Gastrocnemius medialis (tissue), 4 donors: ENCODE measurements at regions not wholly inside any gene's neighbourhood (a gene's known extent, or its start where the extent isn't known, plus 50 kb on each side); places are given as distances from the start of the nearest gene placed in this dataset.
A peak's percentile ranks its signal among the peaks of the same experiment; 100 is the strongest.
"Not testable (repeated sequence)": the region's sequence is repeated elsewhere in the genome, so short reads cannot be mapped to it uniquely, and the experiment has no call there.

Experiments
- ATAC-seq, 2 donors: fragments of 150-250 bp; one replicate each; pipeline ENCODE4 v1.9.1; 2016
- DNase-seq, 2 donors: peaks; one replicate each; pipeline ENCODE4 v3.0.0-alpha.2; 2019
- H3K27ac ChIP-seq, 4 donors: fragments of 200-600 bp; sonication (generic); 1 replicate in 1 of 4; 2 replicates in 3 of 4; pipeline ENCODE4 v1.5.1; 2016 to 2018; ENCODE audit warnings: mild to moderate bottlenecking in 2 of 4, moderate library complexity in 1 of 4
- H3K27me3 ChIP-seq, 3 donors: fragments of 200-600 bp; sonication (generic) in 2 of 3; 1 replicate in 1 of 3; 2 replicates in 2 of 3; pipeline versions ENCODE4 v1.5.1 to v1.6.0; 2016 to 2019; ENCODE audit warnings: mild to moderate bottlenecking in 1 of 3, moderate library complexity in 1 of 3
- H3K36me3 ChIP-seq, 2 donors: fragments of 200-600 bp; sonication (generic) in 1 of 2; one replicate each; pipeline ENCODE4 v1.5.1; 2017 to 2018
- H3K4me1 ChIP-seq, 2 donors: fragments of 200-600 bp; sonication (generic) in 1 of 2; one replicate each; pipeline ENCODE4 v1.5.1; 2016 to 2017; ENCODE audit warnings: mild to moderate bottlenecking in 2 of 2
- H3K4me3 ChIP-seq, 4 donors: fragments of 200-600 bp; sonication (generic) in 3 of 4; 1 replicate in 1 of 4; 2 replicates in 3 of 4; pipeline ENCODE4 v1.5.1; 2016 to 2019; ENCODE audit warnings: mild to moderate bottlenecking in 2 of 4
- H3K9me3 ChIP-seq, 3 donors: fragments of 200-600 bp; sonication (generic) in 2 of 3; 1 replicate in 1 of 3; 2 replicates in 2 of 3; pipeline ENCODE4 v1.5.1; 2016 to 2019
- POLR2A ChIP-seq, 2 donors: fragments of 450-650 bp; IDR thresholded peaks; one replicate each; pipeline ENCODE4 v1.6.1; 2017; ENCODE audit warnings: antibody characterized with exemption in 2 of 2, mild to moderate bottlenecking in 2 of 2, moderate library complexity in 2 of 2
- in situ Hi-C, 4 donors: fragments of 200-750 bp; cut with MboI; loops; one replicate each; pipeline versions ENCODE4 v1.15.0 to v1.8.0; 2017; ENCODE audit warnings: low sequenced_read_pairs in 4 of 4
- intact Hi-C: fragments of 100-400 bp; cut with DNase I; formaldehyde crosslinking; loops from one replicate; pipeline ENCODE4 v1.15.1; 2023; ENCODE audit warnings: low total_unique reads
- TF ChIP-seq, protein P1 (sequence below), 5 experiments: fragments of 450-650 bp in 3 of 5; fragments of 200-600 bp in 2 of 5; sonication (generic) in 2 of 5; IDR thresholded peaks in 4 of 5; conservative IDR thresholded peaks in 1 of 5; 1 replicate in 4 of 5; 2 replicates in 1 of 5; pipeline ENCODE4 v1.5.1; 2016 to 2019; ENCODE audit warnings: antibody characterized with exemption in 5 of 5, mild to moderate bottlenecking in 3 of 5, moderate library complexity in 3 of 5

- no peak overlapping the region for H3K4me3 ChIP-seq
Measured at GRCh38 chr3:170653801-170654200, 67.9 kb upstream of the SLC7A14 start.

DNA sequence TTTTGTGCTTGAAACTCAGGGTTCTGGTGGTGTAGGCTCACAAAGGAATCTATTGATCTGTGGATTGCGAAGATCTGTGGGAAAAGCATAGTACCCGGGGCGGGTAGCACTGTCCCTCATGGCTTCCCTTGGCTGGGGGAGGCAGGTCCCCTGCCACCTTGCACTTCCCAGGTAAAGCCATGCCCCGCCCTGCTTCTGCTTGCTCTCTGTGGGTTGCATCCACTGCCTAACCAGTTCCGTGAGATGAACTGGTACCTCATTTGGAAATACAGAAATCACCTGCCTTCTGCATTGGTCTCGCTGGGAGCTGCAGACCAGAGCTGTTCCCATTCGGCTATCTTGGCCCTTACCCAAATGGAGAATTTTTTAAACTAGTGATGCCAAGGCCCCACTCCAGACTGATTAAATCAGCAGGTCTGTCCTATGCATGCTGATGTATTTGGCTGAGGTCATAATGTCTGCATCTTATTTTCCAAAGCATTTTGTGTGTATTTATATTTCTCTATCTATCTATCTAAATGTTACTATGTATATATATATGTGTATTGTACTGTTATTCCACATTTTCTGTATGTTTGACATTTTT lies 65.5 kb upstream of the SLC7A14 start:
- intact Hi-C loops (no loop called here), in situ Hi-C loops (no loop called here)
- DNase-seq (no peak), ATAC-seq (no peak)
- H3K27me3 ChIP-seq, result no peaks in the 10 kb centered on the region
- H3K4me1 ChIP-seq, result no peaks in the 10 kb centered on the region
- H3K36me3 ChIP-seq, result no peaks in the 10 kb centered on the region
- no peak for TF ChIP-seq POLR2A (IDR thresholded peaks at IDR 0.05)
- TF ChIP-seq, protein P1, sequence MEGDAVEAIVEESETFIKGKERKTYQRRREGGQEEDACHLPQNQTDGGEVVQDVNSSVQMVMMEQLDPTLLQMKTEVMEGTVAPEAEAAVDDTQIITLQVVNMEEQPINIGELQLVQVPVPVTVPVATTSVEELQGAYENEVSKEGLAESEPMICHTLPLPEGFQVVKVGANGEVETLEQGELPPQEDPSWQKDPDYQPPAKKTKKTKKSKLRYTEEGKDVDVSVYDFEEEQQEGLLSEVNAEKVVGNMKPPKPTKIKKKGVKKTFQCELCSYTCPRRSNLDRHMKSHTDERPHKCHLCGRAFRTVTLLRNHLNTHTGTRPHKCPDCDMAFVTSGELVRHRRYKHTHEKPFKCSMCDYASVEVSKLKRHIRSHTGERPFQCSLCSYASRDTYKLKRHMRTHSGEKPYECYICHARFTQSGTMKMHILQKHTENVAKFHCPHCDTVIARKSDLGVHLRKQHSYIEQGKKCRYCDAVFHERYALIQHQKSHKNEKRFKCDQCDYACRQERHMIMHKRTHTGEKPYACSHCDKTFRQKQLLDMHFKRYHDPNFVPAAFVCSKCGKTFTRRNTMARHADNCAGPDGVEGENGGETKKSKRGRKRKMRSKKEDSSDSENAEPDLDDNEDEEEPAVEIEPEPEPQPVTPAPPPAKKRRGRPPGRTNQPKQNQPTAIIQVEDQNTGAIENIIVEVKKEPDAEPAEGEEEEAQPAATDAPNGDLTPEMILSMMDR (IDR thresholded peaks at IDR 0.05 in 4 of 5, conservative IDR thresholded peaks at IDR 0.05 in 1 of 5), result no peak
- no peak overlapping the region for H3K27ac ChIP-seq
- no peaks in the 10 kb centered on the region for H3K9me3 ChIP-seq
- no peak overlapping the region for H3K4me3 ChIP-seq

More at GRCh38 chr3:170653801-170654200, 67.9 kb upstream of the SLC7A14 start:
- DNase-seq (no peak), ATAC-seq (no peak)
- Histone ChIP-seq H3K4me1 (no peaks in the 10 kb centered on the region), H3K27ac (no peak overlapping the region), H3K36me3 (no peaks in the 10 kb centered on the region), H3K9me3 (no peaks in the 10 kb centered on the region), H3K27me3 (no peaks in the 10 kb centered on the region)
- intact Hi-C loops, result no loop called here
- in situ Hi-C loops, result no loop called here
- TF ChIP-seq, protein P1 (IDR thresholded peaks at IDR 0.05 in 4 of 5, conservative IDR thresholded peaks at IDR 0.05 in 1 of 5), result no peak
- no peak for TF ChIP-seq POLR2A (IDR thresholded peaks at IDR 0.05)

GRCh38 chr3:170650557-170650956 lies 64.7 kb upstream of the SLC7A14 start:
- in situ Hi-C loops, H3K9me3 ChIP-seq, intact Hi-C loops, H3K4me1 ChIP-seq, ATAC-seq, H3K4me3 ChIP-seq, H3K27ac ChIP-seq, H3K36me3 ChIP-seq, DNase-seq, H3K27me3 ChIP-seq: not testable (repeated sequence)

GRCh38 chr3:170644711-170645110 lies 58.8 kb upstream of the SLC7A14 start:
- Histone ChIP-seq H3K4me1 (peaks cover 0 to 32% of the 10 kb centered on the region in 2 donors), H3K9me3 (no peaks in the 10 kb centered on the region), H3K4me3 (no peak overlapping the region), H3K27me3 (no peaks in the 10 kb centered on the region), H3K36me3 (no peaks in the 10 kb centered on the region), H3K27ac (no peak overlapping the region)
- ATAC-seq (no peak), DNase-seq (no peak)
- intact Hi-C loops, result no loop called here
- in situ Hi-C loops, result no loop called here
- no peak for TF ChIP-seq POLR2A (IDR thresholded peaks at IDR 0.05)
- TF ChIP-seq, protein P1 (IDR thresholded peaks at IDR 0.05 in 4 of 5, conservative IDR thresholded peaks at IDR 0.05 in 1 of 5), result no peak

DNA sequence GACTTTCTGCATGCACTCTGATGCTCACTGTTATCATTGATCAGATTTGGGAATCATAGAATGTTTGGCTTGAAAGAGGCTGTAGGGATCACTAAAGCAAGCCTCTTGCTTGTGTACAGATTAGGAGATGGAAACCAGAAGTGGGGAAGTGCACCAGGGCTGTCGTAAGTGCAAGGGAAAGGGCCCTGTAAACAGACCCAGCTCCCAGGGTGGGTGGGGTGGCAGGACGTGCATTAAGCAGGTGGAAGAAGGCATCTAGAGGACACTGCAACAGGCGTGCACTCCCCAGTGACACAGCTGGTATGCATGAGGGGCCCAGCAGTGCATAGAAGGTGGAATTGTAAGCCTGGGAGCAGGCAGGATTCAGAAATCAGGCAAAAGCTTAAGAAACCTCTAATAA lies 58.0 kb upstream of the SLC7A14 start:
- no peaks in the 10 kb centered on the region for H3K36me3 ChIP-seq
- no peak for TF ChIP-seq POLR2A (IDR thresholded peaks at IDR 0.05)
- TF ChIP-seq, protein P1 (IDR thresholded peaks at IDR 0.05 in 4 of 5, conservative IDR thresholded peaks at IDR 0.05 in 1 of 5), result no peak
- peaks cover 0 to 32% of the 10 kb centered on the region in 2 donors for H3K4me1 ChIP-seq
- no peak for ATAC-seq
- no peak overlapping the region for H3K4me3 ChIP-seq
- intact Hi-C loops, result no loop called here
- in situ Hi-C loops, result no loop called here
- H3K27me3 ChIP-seq, result no peaks in the 10 kb centered on the region
- DNase-seq, result no peak
- H3K27ac ChIP-seq, result peak overlapping the region in 1 of 4 donors; percentile 22
- H3K9me3 ChIP-seq, result no peaks in the 10 kb centered on the region
